ENCODE measurements at regions not wholly inside any gene's neighbourhood (a gene's known extent, or its start where the extent isn't known, plus 50 kb on each side); places are given as distances from the start of the nearest gene placed in this dataset.

GRCh38 chrX:125096469-125096868 lies 223.2 kb upstream of the TEX13C start:
- Histone ChIP-seq H2BK20ac (ENCODE audit: low read length) (no peak overlapping the region), H3K9me3 (ENCODE audit: insufficient read depth in 2 of 2, low read depth in 1 of 2, low read length in 1 of 2) (no peaks in the 10 kb centered on the region), H3K23ac (ENCODE audit: insufficient read length) (no peak overlapping the region), H3K14ac (ENCODE audit: insufficient read length) (no peak overlapping the region), H3K27ac (ENCODE audit: low read depth, low read length) (no peak overlapping the region), H2BK120ac (replicated peaks; ENCODE audit: low read depth, low read length) (no peak overlapping the region), H2AK5ac (ENCODE audit: low read depth, low read length) (no peak overlapping the region), H4K20me1 (replicated peaks in 1 of 2; ENCODE audit: control insufficient read depth in 1 of 2, insufficient read depth in 2 of 2, low read length in 2 of 2) (no peaks in the 10 kb centered on the region), H3K18ac (ENCODE audit: extremely low read depth, low read length) (no peak overlapping the region), H3K4me2 (ENCODE audit: insufficient read depth in 1 of 2, low read depth in 2 of 2, low read length in 2 of 2) (no peak overlapping the region), H2BK12ac (ENCODE audit: low read depth, low read length) (no peak overlapping the region), H4K8ac (ENCODE audit: extremely low read depth, insufficient read depth, low read length) (no peak overlapping the region), H2BK15ac (ENCODE audit: low read length) (no peak overlapping the region), H3K4me3 (ENCODE audit: extremely low read depth in 1 of 4, insufficient read depth in 2 of 4, low read depth in 3 of 4, low read length in 4 of 4) (no peak overlapping the region), H3K79me1 (ENCODE audit: low read depth, low read length) (no peaks in the 10 kb centered on the region), H4K91ac (replicated peaks; ENCODE audit: insufficient read length, low read length) (no peak overlapping the region), H3K4me1 (replicated peaks in 1 of 4; ENCODE audit: control insufficient read depth in 3 of 4, insufficient read depth in 4 of 4, low read length in 3 of 4) (no peaks in the 10 kb centered on the region), H2AFZ (ENCODE audit: low read length) (no peak overlapping the region), H3K27me3 (replicated peaks in 1 of 4; ENCODE audit: control insufficient read depth in 3 of 4, extremely low read depth in 1 of 4, insufficient read depth in 3 of 4, low read length in 3 of 4) (no peaks in the 10 kb centered on the region), H3K36me3 (ENCODE audit: control insufficient read depth in 2 of 4, insufficient read depth in 4 of 4, low read length in 3 of 4) (no peaks in the 10 kb centered on the region), H3K56ac (replicated peaks; ENCODE audit: insufficient read length, low read depth, low read length) (no peak overlapping the region), H3K4ac (replicated peaks; ENCODE audit: insufficient read length, low read depth, low read length) (no peak overlapping the region), H3K23me2 (ENCODE audit: low read depth, low read length) (no peaks in the 10 kb centered on the region), H2BK5ac (ENCODE audit: low read depth, low read length) (no peak overlapping the region), H3K79me2 (ENCODE audit: control insufficient read depth in 1 of 2, insufficient read depth in 2 of 2, low read length in 2 of 2) (no peaks in the 10 kb centered on the region), H4K5ac (ENCODE audit: insufficient read length, low read depth, low read length) (no peak overlapping the region), H3K9ac (replicated peaks in 1 of 4; ENCODE audit: extremely low read depth in 1 of 4, low read depth in 3 of 4, low read length in 3 of 4) (no peak overlapping the region)
- POLR2A ChIA-PET (ENCODE audit: partially characterized antibody), result no interaction called here
- no peak for TF ChIP-seq RNF2 (IDR thresholded peaks at IDR 0.05; ENCODE audit: borderline replicate concordance, low read depth, low read length, missing control alignments, poor library complexity, severe bottlenecking)
- TF ChIP-seq, protein P1, sequence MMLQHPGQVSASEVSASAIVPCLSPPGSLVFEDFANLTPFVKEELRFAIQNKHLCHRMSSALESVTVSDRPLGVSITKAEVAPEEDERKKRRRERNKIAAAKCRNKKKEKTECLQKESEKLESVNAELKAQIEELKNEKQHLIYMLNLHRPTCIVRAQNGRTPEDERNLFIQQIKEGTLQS (IDR thresholded peaks at IDR 0.05; ENCODE audit: insufficient read depth, low read depth, low read length), result no peak
- no peak for TF ChIP-seq CBX8 (IDR thresholded peaks at IDR 0.05; ENCODE audit: borderline replicate concordance, low read depth, low read length)
- TF ChIP-seq EP300 (IDR thresholded peaks at IDR 0.05; ENCODE audit: borderline replicate concordance in 1 of 2, low read depth in 2 of 2, low read length in 2 of 2), result no peak
- no peak for TF ChIP-seq GABPA (IDR thresholded peaks at IDR 0.05; ENCODE audit: borderline replicate concordance, insufficient read depth, low read length)
- no peak for TF ChIP-seq CHD2 (IDR thresholded peaks at IDR 0.05; ENCODE audit: low read length)
- TF ChIP-seq CTBP2 (IDR thresholded peaks at IDR 0.05; ENCODE audit: borderline replicate concordance, insufficient read depth, insufficient read length, low read length), result no peak
- no peak for TF ChIP-seq SIRT6 (IDR thresholded peaks at IDR 0.05; ENCODE audit: low read length)
- no peak for TF ChIP-seq TBP (IDR thresholded peaks at IDR 0.05; ENCODE audit: low read depth, low read length)
- no peak for TF ChIP-seq KDM1A (IDR thresholded peaks at IDR 0.05; ENCODE audit: borderline replicate concordance, low read length)
- 94% methylated on average over 2 of the region's 2 CpGs; no CpG with 5 or more reads in 1 of the 2 experiments for WGBS, 2 experiments (ENCODE audit: extremely low coverage in 1 of 2, insufficient coverage in 1 of 2, insufficient read length in 1 of 2, insufficient replicate concordance in 2 of 2, low coverage in 1 of 2, low lambda C conversion rate in 2 of 2, missing lambda C conversion rate in 1 of 2)
- DNase-seq (ENCODE audit: low read depth in 1 of 2, low spot score in 2 of 2) (no peak), FAIRE-seq (no peak)
- CTCF ChIA-PET (ENCODE audit: partially characterized antibody), result interaction anchor here (0.6 kb wide), 1 partner anchor 16 kb away, joined by 8 read pairs; no protein-coding TSS in a partner anchor

Data from H1 (cell line).